ENCODE measurements at regions not wholly inside any gene's neighbourhood (a gene's known extent, or its start where the extent isn't known, plus 50 kb on each side); places are given as distances from the start of the nearest gene placed in this dataset.

- ATAC-seq, result no peak
- TF ChIP-seq TSHZ2 (CRISPR knock-in tag; IDR thresholded peaks at IDR 0.05), result no peak
- TF ChIP-seq TCF4 (CRISPR knock-in tag; IDR thresholded peaks at IDR 0.05; ENCODE audit: borderline replicate concordance), result no peak
- no peak for TF ChIP-seq SNAI2 (CRISPR knock-in tag; IDR thresholded peaks at IDR 0.05)
- TF ChIP-seq CSDC2 (CRISPR knock-in tag; IDR thresholded peaks at IDR 0.05), result no peak
- TF ChIP-seq GLIS3 (CRISPR knock-in tag; IDR thresholded peaks at IDR 0.05), result no peak
- no peak for TF ChIP-seq PPARA (CRISPR knock-in tag; IDR thresholded peaks at IDR 0.05; ENCODE audit: borderline replicate concordance)
- no peak for TF ChIP-seq BACH2 (CRISPR knock-in tag; IDR thresholded peaks at IDR 0.05; ENCODE audit: borderline replicate concordance)
- TF ChIP-seq ARNTL (CRISPR knock-in tag; IDR thresholded peaks at IDR 0.05; ENCODE audit: borderline replicate concordance, low read depth), result no peak
Measured at GRCh38 chr10:63884426-63884825, 363.2 kb downstream of the REEP3 start.

- no peak for ATAC-seq
- TF ChIP-seq PPARA (CRISPR knock-in tag; IDR thresholded peaks at IDR 0.05; ENCODE audit: borderline replicate concordance) (no peak), ZNF8 (CRISPR knock-in tag; IDR thresholded peaks at IDR 0.05) (no peak), SNAI2 (CRISPR knock-in tag; IDR thresholded peaks at IDR 0.05) (no peak), ISL1 (CRISPR knock-in tag; IDR thresholded peaks at IDR 0.05) (no peak), BACH2 (CRISPR knock-in tag; IDR thresholded peaks at IDR 0.05; ENCODE audit: borderline replicate concordance) (no peak), RARB (CRISPR knock-in tag; IDR thresholded peaks at IDR 0.05) (no peak), TOX (CRISPR knock-in tag; IDR thresholded peaks at IDR 0.05; ENCODE audit: borderline replicate concordance) (no peak), ZC3H10 (CRISPR knock-in tag; IDR thresholded peaks at IDR 0.05) (no peak), TSHZ2 (CRISPR knock-in tag; IDR thresholded peaks at IDR 0.05) (no peak), OSR1 (CRISPR knock-in tag; IDR thresholded peaks at IDR 0.05) (no peak)
Measured at GRCh38 chr10:63885156-63885555, 364.0 kb downstream of the REEP3 start.

- no peak for ATAC-seq
- no peak for TF ChIP-seq ZFP30 (CRISPR knock-in tag; IDR thresholded peaks at IDR 0.05)
- no peak for TF ChIP-seq ZC3H10 (CRISPR knock-in tag; IDR thresholded peaks at IDR 0.05)
- TF ChIP-seq ESRRG (CRISPR knock-in tag; IDR thresholded peaks at IDR 0.05), result no peak
- TF ChIP-seq ZNF8 (CRISPR knock-in tag; IDR thresholded peaks at IDR 0.05), result no peak
- no peak for TF ChIP-seq TSHZ2 (CRISPR knock-in tag; IDR thresholded peaks at IDR 0.05)
- TF ChIP-seq PATZ1 (CRISPR knock-in tag; IDR thresholded peaks at IDR 0.05; ENCODE audit: borderline replicate concordance), result no peak
- no peak for TF ChIP-seq POU6F1 (CRISPR knock-in tag; IDR thresholded peaks at IDR 0.05; ENCODE audit: borderline replicate concordance, low read depth)
Measured at GRCh38 chr10:63886281-63887022, 365.3 kb downstream of the REEP3 start.
